C4-2B (cell line): ENCODE measurements at regions not wholly inside any gene's neighbourhood (a gene's known extent, or its start where the extent isn't known, plus 50 kb on each side); places are given as distances from the start of the nearest gene placed in this dataset.
"Not testable (repeated sequence)": the region's sequence is repeated elsewhere in the genome, so short reads cannot be mapped to it uniquely, and the experiment has no call there.

ENCODE experiments used
- H3K27ac ChIP-seq: fragments of 450-650 bp; 2 replicates; pipeline ENCODE4 v1.5.1; 2017
- ZFX ChIP-seq: fragments of 450-650 bp; IDR thresholded peaks from 2 replicates; pipeline ENCODE4 v1.6.1; 2017
- TF ChIP-seq, protein P1 (sequence below): fragments of 450-650 bp; conservative IDR thresholded peaks from 2 replicates; pipeline ENCODE4 v1.5.1; 2017; ENCODE audit warnings: mild to moderate bottlenecking

DNA sequence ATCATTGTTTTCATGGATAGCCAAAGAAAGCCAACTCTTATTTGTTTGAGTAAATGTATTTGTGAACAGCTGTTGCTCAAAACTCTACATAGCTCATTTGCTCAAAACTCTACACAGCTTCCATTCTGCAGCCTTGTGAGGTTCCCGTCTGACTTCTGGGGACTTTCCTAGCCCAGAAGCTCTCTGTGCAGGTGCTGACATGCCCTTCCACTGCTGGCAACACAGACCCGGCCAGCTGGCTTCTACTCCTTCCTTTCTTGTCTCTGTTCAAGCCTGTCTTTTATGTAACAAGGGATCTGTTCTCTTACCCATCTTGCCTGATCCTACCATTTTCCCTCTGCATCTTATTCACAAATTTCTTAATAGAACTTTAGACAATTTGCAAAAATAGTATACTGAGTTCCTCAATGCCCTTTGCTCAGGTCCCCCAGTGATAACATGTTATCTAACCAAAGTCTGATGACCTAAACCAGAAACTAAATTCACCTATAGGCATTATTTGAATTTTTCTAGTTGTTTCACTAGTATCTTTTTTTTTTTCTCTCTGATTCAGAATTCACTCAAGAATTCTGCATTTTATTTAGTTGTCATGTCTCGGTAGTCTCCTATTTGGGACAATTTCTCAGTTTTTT, 556.5 kb upstream of the SEMA6A start:
- TF ChIP-seq, protein P1, sequence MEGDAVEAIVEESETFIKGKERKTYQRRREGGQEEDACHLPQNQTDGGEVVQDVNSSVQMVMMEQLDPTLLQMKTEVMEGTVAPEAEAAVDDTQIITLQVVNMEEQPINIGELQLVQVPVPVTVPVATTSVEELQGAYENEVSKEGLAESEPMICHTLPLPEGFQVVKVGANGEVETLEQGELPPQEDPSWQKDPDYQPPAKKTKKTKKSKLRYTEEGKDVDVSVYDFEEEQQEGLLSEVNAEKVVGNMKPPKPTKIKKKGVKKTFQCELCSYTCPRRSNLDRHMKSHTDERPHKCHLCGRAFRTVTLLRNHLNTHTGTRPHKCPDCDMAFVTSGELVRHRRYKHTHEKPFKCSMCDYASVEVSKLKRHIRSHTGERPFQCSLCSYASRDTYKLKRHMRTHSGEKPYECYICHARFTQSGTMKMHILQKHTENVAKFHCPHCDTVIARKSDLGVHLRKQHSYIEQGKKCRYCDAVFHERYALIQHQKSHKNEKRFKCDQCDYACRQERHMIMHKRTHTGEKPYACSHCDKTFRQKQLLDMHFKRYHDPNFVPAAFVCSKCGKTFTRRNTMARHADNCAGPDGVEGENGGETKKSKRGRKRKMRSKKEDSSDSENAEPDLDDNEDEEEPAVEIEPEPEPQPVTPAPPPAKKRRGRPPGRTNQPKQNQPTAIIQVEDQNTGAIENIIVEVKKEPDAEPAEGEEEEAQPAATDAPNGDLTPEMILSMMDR, result no peak
- TF ChIP-seq ZFX, result no peak
- H3K27ac ChIP-seq, result no peak overlapping the region

DNA sequence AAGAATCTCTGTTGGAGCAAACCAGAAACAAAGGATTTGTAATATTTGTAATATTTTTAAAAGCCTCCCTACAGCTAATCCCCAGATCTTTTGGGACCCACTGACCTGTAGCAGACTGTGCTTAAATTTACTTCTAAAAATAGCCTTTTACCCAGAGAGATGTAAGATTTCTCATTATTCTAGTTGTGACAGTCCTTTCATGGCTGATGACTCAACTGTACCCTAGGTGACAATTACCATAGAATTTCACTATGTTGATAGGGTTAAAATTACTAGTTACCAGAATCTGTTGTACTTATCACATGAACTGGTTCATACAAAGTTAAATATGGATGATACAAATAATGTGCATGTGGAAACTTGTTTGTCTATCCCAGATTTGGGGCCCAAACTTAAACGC, 543.9 kb upstream of the SEMA6A start:
- no peak overlapping the region for H3K27ac ChIP-seq
- TF ChIP-seq, protein P1, result no peak
- TF ChIP-seq ZFX, result no peak

DNA sequence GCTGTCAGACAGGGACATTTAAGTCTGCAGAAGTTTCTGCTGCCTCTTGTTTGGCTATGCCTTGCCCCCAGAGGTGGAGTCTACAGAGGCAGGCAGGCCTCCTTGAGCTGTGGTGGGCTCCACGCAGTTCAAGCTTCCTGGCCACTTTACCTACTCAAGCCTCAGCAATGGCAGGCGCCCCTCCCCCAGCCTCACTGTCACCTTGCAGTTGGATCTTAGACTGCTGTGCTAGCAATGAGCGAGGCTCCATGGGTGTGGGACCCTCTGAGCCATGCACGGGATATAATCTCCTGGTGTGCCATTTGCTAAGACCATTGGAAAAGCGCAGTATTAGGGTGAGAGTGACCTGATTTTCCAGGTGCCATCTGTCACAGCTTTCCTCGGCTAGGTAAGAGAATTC, 542.7 kb upstream of the SEMA6A start:
- H3K27ac ChIP-seq, result not testable (repeated sequence)

DNA sequence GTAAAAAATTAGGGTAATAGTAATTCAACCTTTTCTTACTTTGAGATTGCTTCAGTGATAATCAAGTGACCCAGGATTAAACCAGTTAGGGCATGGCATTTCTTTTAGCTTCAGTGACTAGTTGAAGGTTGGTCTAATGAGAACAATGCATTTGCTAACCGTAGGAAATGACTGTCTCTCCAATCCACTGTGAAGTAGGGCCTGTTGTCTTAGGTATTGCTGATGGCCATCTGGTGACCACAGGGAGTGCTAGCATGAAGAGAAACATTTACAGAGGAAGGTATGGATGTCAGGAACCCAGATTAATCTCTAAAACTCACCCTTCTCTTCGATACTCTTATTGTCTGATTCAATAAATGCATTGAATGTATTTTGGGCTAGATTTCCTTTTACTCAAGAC, 535.9 kb upstream of the SEMA6A start:
- TF ChIP-seq ZFX, result no peak
- TF ChIP-seq, protein P1, result no peak
- H3K27ac ChIP-seq, result no peak overlapping the region

DNA sequence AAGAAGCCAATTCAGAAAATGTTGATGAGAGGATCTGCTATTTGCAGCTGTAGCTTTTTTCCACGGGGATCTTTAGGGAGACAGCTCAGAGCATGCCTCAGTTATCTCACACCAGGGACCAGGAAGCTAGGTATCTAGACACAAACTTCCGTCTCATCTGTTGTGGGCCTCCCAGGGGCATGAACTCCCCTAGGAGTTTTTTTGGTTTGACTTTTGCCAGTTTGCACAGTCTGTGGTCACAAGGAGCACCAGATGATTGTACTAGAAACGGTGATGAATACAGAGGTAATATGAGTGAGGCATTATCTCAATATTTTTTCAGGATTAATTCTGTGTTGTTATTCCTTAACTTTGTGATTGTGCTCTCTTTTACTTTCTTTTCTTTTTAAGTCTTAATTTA, 533.2 kb upstream of the SEMA6A start:
- no peak overlapping the region for H3K27ac ChIP-seq
- no peak for TF ChIP-seq ZFX
- TF ChIP-seq, protein P1, result no peak

DNA sequence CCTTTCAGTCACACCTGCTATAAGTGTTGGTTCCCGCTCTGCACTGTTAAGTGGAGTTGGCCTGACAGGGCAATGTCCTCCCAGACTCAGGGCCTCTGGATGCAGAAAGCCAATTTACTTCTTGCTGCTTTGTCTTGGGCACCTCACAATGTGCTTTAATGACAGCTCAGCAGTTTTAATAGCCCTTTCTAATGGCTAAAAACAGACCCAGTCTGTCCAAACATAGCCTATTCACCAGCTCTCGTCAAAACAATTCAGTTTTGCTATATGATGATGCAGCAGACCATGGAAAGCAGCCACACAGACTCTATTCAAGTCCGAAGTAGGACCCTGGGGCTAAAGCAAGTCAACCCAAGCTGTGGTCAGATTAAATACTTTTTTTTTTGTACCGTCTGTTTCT, 529.1 kb upstream of the SEMA6A start:
- H3K27ac ChIP-seq, result no peak overlapping the region
- TF ChIP-seq ZFX, result no peak
- TF ChIP-seq, protein P1, result no peak

DNA sequence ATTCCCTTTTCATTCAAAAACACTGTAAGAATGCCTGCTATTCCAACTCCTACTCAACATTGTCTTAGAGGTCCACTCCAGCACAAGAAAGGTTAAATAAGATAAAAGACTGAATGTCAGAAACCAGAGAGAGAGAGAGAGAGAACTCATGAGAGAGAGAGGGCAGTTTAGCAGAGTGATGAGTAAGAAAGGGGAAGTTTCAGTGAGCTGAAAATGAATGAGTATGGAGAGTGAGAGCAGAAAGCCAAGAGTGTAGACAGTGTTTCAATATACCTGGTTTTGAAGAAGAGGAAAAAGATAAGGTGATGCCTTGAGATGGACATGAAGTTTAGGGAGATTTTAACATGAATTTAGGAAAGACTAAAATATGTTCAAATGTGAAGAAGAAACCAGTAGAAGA, 528.0 kb upstream of the SEMA6A start:
- H3K27ac ChIP-seq, result no peak overlapping the region
- no peak for TF ChIP-seq ZFX
- TF ChIP-seq, protein P1, result no peak

DNA sequence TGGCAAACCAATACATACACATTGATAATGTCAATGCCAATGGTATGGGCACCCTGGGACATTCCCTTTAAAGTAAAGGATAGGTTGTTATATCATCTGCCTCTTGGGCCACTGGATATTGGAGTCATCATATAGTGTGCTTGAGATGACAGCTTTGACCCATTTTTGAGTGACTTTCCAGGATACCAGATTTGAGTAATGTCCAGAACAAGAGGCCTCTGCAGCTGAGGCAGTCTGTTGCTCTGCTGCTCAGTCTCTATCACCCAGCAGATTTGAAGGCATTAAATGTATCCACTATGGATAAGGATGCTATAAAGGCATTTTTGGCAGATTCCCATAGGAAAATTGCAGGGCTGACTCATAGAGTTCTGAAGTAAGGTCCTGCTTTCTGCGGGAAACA, 525.6 kb upstream of the SEMA6A start:
- no peak for TF ChIP-seq ZFX
- H3K27ac ChIP-seq, result no peak overlapping the region

DNA sequence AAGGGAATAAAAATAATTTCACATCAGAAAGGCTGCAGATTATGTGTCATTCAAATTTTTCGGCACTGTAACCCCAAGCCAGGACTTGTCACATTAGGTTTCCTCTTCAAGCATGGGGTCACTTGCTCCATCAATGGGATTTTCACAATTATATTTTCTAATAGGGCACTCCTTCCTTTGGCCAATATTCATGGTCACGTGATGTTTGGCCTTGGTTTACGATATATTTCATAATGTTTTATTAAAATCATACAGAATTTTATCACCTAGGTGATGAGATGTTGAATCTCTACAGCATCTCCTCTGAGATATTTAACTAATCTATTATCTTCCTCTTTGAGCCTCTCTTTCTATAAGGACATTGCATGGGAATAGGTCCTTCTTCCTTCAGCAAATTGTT, 523.5 kb upstream of the SEMA6A start:
- TF ChIP-seq ZFX, result no peak
- TF ChIP-seq, protein P1, result no peak
- H3K27ac ChIP-seq, result no peak overlapping the region
